ENCODE measurements at regions not wholly inside any gene's neighbourhood (a gene's known extent, or its start where the extent isn't known, plus 50 kb on each side); places are given as distances from the start of the nearest gene placed in this dataset.
A peak's percentile ranks its signal among the peaks of the same experiment; 100 is the strongest.

GRCh38 chr5:116764941-116765340 lies 190.3 kb upstream of the SEMA6A start:
- Histone ChIP-seq H3K36me3 (ENCODE audit: low read depth) (no peaks in the 10 kb centered on the region), H3F3A (ENCODE audit: insufficient read depth, low read depth) (no peaks in the 10 kb centered on the region), H3K9me2 (ENCODE audit: insufficient read depth) (no peaks in the 10 kb centered on the region), H3K4me3 (no peak overlapping the region), H3K9me3 (ENCODE audit: insufficient read depth, low read depth) (no peaks in the 10 kb centered on the region), H2AFZ (no peak overlapping the region), H4K20me1 (ENCODE audit: insufficient read depth) (no peaks in the 10 kb centered on the region), H3K4me2 (no peak overlapping the region), H3K4me1 (replicated peaks; ENCODE audit: insufficient read depth) (no peaks in the 10 kb centered on the region), H3K27me3 (ENCODE audit: insufficient read depth, low read depth) (peaks cover 17% of the 10 kb centered on the region; the same call in 1 of the 2 replicates), H3K79me2 (ENCODE audit: low read depth) (no peaks in the 10 kb centered on the region), H3K27ac (no peak overlapping the region)
- TF ChIP-seq EZH2 (IDR thresholded peaks at IDR 0.05; ENCODE audit: low read depth) (no peak), CTCF (conservative IDR thresholded peaks at IDR 0.05) (no peak)
- CTCF ChIA-PET, result no interaction called here
- intact Hi-C loops (cut with micrococcal nuclease; ENCODE audit: unreplicated experiment), result no loop called here
- DNase-seq, result no peak
- BruUV-seq (replicated peaks), result no TSS peak
- POLR2A ChIA-PET (ENCODE audit: unreplicated experiment), result no interaction called here

DNA sequence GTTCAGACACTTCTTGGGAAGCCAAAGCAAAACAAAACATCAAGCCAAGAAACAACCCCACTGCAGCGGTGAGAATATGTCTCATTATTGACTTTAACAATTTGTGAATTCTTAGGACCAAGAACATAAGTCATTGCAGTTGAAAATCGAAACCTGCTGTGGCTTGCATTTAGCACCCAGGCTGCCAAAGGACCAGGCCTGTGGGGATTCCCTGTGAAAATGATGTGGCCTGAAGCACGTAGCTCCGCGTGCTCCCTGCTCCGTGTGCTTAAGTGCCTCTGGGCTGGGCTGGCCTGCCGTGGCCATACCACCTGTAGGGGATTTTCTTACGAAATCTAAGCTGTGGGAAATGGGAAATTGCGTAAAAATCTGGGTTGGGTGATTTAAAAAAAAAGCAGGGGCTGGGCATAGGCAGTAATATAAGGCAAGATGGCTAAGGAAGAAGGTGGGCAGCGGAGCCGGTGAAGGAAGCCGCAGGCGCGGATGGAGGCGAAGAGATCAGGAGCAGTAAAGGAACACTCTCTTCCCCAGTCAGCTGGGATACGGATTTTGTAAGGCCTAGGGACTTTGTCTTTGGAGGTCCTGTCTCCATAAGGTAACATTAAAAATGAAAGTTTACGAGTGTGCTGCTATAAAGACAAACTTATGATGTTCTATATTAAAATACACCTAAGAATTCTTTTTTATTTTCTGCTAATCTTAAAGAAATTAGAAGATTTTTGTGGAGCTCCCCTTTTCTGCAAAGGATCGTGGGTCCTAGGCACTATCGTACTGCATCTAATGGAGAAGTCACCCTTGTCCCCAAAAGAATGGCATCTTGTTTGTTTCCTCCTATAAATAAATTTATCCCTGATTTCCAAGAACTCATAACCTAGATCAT lies 189.6 kb upstream of the SEMA6A start:
- Histone ChIP-seq H3K36me3 (ENCODE audit: low read depth) (no peaks in the 10 kb centered on the region), H3K27ac (no peak overlapping the region), H4K20me1 (ENCODE audit: insufficient read depth) (no peaks in the 10 kb centered on the region), H3K4me3 (no peak overlapping the region), H3K9me3 (ENCODE audit: insufficient read depth, low read depth) (no peaks in the 10 kb centered on the region), H3F3A (ENCODE audit: insufficient read depth, low read depth) (no peaks in the 10 kb centered on the region), H3K9me2 (ENCODE audit: insufficient read depth) (no peaks in the 10 kb centered on the region), H3K4me1 (replicated peaks; ENCODE audit: insufficient read depth) (no peaks in the 10 kb centered on the region), H3K4me2 (no peak overlapping the region), H3K27me3 (ENCODE audit: insufficient read depth, low read depth) (peaks cover 9% of the 10 kb centered on the region; the same call in 1 of the 2 replicates), H2AFZ (no peak overlapping the region), H3K79me2 (ENCODE audit: low read depth) (no peaks in the 10 kb centered on the region)
- CTCF ChIA-PET, result no interaction called here
- DNase-seq, result no peak
- TF ChIP-seq EZH2 (IDR thresholded peaks at IDR 0.05; ENCODE audit: low read depth) (no peak), CTCF (conservative IDR thresholded peaks at IDR 0.05) (no peak)
- intact Hi-C loops (cut with micrococcal nuclease; ENCODE audit: unreplicated experiment), result no loop called here
- POLR2A ChIA-PET (ENCODE audit: unreplicated experiment), result no interaction called here
- BruUV-seq (replicated peaks), result no TSS peak

DNA sequence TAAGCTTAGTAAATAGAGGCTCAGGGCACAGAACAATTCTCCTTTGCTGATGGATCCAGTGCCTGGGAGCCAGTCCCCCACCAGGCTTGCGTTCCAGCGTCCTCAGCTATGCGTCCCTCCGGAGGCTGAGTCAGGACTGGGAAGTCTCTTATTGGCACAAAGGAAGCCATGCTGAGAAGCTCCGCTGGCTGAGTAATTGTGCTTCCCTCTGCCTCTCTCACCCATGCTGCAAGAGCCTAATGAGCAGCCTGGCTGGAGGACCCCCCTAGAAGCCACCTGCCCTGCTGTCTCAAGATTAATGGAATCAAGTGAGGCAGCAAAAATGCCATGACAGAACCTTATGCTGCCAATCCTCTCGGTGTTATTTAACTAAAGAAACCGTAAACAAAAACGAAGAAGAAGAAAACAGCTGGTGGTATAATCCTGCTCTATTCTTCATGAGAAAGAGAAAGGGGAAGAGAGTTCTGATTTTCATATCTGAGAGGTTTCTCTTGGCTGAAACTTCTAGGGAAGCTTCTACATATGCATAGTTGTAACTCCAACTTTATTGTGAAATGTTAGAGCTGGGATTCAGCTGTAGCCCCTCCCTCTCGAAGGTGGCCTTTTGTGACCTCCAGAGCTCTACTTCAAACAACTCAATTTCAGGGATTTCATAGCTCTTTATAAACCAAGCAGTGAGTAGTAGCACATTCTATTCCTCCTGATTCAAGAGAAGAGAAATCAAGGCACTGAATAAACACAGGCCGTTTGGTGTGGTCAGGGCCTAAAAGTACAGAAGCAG lies 185.4 kb upstream of the SEMA6A start:
- TF ChIP-seq CTCF (conservative IDR thresholded peaks at IDR 0.05) (no peak), EZH2 (IDR thresholded peaks at IDR 0.05; ENCODE audit: low read depth) (no peak)

More for the DNA sequence above, 185.4 kb upstream of the SEMA6A start:
- H3K79me2 ChIP-seq (ENCODE audit: low read depth), result no peaks in the 10 kb centered on the region
- H3K4me3 ChIP-seq, result no peak overlapping the region
- ChIA-PET POLR2A (ENCODE audit: unreplicated experiment) (no interaction called here), CTCF (no interaction called here)
- H3K4me1 ChIP-seq (replicated peaks; ENCODE audit: insufficient read depth), result no peaks in the 10 kb centered on the region
- DNase-seq, result no peak
- intact Hi-C loops (cut with micrococcal nuclease; ENCODE audit: unreplicated experiment), result no loop called here
- no TSS peak for BruUV-seq (replicated peaks)
- H4K20me1 ChIP-seq (ENCODE audit: insufficient read depth), result no peaks in the 10 kb centered on the region
- H3K9me2 ChIP-seq (ENCODE audit: insufficient read depth), result no peaks in the 10 kb centered on the region
- H3K27me3 ChIP-seq (ENCODE audit: insufficient read depth, low read depth), result no peaks in the 10 kb centered on the region
- no peaks in the 10 kb centered on the region for H3K9me3 ChIP-seq (ENCODE audit: insufficient read depth, low read depth)
- H2AFZ ChIP-seq, result peak overlapping the region; percentile 60; the same call in 1 of the 2 replicates
- H3K4me2 ChIP-seq, result no peak overlapping the region
- H3F3A ChIP-seq (ENCODE audit: insufficient read depth, low read depth), result no peaks in the 10 kb centered on the region
- no peaks in the 10 kb centered on the region for H3K36me3 ChIP-seq (ENCODE audit: low read depth)
- H3K27ac ChIP-seq, result no peak overlapping the region
